Stimulated activated naive B cell treated with anti-CD40 and anti-IgM and Interleukin-4, amounts not matched to agents 10 μg/mL and 1 μg/mL and 100 μg/mL, for 72 hours (primary cell): ENCODE measurements at regions not wholly inside any gene's neighbourhood (a gene's known extent, or its start where the extent isn't known, plus 50 kb on each side); places are given as distances from the start of the nearest gene placed in this dataset.

Experiments
- ATAC-seq, 2 donors: fragments of 150-1000 bp; cut with Tn5 transposase; replicated peaks; 2 replicates each; pipeline ENCODE4 v1.10.0; 2021; ENCODE audit warnings: moderate library complexity in 1 of 2
- DNase-seq: peaks from one replicate; pipeline ENCODE4 v3.0.0; 2021
- H3K27ac Mint-ChIP-seq: one replicate; pipeline ENCODE4 v1.8.0; 2022; ENCODE audit warnings: mild to moderate bottlenecking, mixed read lengths
- H3K27me3 Mint-ChIP-seq, 2 donors: one replicate each; pipeline ENCODE4 v1.8.0; 2022; ENCODE audit warnings: mixed read lengths in 2 of 2
- H3K36me3 Mint-ChIP-seq, 2 donors: one replicate each; pipeline ENCODE4 v1.8.0; 2022; ENCODE audit warnings: mixed read lengths in 2 of 2, mild to moderate bottlenecking in 1 of 2
- H3K4me1 Mint-ChIP-seq, 2 donors: one replicate each; pipeline ENCODE4 v1.8.0; 2022; ENCODE audit warnings: mixed read lengths in 2 of 2, mild to moderate bottlenecking in 1 of 2
- H3K4me3 Mint-ChIP-seq, 2 donors: one replicate each; pipeline ENCODE4 v1.8.0; 2022; ENCODE audit warnings: mild to moderate bottlenecking in 2 of 2, mixed read lengths in 2 of 2, moderate library complexity in 1 of 2
- H3K9me3 Mint-ChIP-seq, 2 donors: one replicate each; pipeline ENCODE4 v1.8.0; 2022; ENCODE audit warnings: mixed read lengths in 2 of 2, mild to moderate bottlenecking in 1 of 2

DNA sequence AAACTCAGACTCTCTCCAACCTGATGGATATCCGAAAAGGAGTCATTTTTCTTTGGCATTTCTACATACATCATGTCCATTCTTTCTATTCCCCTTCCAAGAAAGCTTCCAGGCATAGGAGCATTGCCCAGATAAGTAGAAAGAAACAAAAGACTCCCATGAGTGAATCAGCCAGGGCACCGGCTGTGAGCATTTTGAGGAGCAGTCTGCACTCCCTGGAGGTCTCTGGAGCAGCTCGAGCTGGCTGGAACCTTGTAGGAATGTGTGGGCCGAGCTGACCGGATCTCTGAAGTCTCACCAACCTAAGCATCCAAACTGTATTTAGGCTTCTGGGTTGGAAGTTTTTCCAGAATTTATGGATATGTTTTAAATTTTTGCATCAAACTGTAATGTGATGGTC is 161.4 kb upstream of the TRPC7 start:
- no peak for DNase-seq
- no peaks in the 10 kb centered on the region for H3K36me3 Mint-ChIP-seq
- H3K9me3 Mint-ChIP-seq, result no peaks in the 10 kb centered on the region
- ATAC-seq, result no peak
- no peaks in the 10 kb centered on the region for H3K27me3 Mint-ChIP-seq
- no peak overlapping the region for H3K4me3 Mint-ChIP-seq
- no peaks in the 10 kb centered on the region for H3K4me1 Mint-ChIP-seq
- H3K27ac Mint-ChIP-seq, result no peak overlapping the region

DNA sequence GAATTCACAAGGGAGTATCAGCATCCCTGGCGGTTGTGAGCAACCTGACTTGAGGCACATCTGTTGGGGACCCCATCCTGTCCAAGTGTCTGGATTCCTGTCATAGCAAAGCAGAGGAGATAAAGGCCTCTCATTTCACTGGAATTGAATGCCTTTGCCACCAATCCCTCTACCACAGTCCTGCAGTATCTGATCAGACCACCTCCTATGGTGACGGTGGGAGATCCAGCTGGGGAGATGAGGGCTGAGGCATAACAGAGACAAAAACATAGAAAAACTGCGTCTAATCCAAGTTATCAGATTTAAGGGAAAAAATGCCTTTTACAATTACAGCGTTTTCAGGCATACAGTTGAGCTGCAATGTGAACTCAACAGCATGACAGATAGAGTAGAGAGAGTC is 160.7 kb upstream of the TRPC7 start:
- Mint-ChIP-seq H3K27me3 (no peaks in the 10 kb centered on the region), H3K9me3 (no peaks in the 10 kb centered on the region), H3K4me1 (no peaks in the 10 kb centered on the region), H3K27ac (no peak overlapping the region), H3K36me3 (no peaks in the 10 kb centered on the region), H3K4me3 (no peak overlapping the region)
- ATAC-seq, result no peak
- no peak for DNase-seq

DNA sequence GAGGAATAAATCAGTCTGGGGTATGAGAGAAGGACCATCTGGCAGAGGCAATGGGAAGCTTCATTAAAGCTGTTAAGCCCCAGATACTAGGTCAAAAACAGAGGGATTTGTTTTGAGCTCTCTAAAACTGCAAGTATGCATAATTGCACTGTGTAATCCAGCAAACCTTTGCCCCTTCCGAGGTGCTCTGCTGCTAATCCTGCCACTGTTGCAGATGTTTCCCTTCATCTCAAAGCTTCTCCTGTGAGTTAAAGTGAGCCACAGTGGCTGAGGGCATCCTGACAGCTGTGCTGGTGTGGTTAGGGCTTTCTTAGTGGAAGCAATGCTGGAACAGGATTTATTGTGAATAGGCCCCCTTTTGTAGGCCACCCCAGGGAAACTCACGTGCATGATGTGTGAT is 160.3 kb upstream of the TRPC7 start:
- DNase-seq, result no peak
- no peak overlapping the region for H3K4me3 Mint-ChIP-seq
- no peaks in the 10 kb centered on the region for H3K36me3 Mint-ChIP-seq
- H3K27me3 Mint-ChIP-seq, result no peaks in the 10 kb centered on the region
- no peak for ATAC-seq
- no peaks in the 10 kb centered on the region for H3K4me1 Mint-ChIP-seq
- no peaks in the 10 kb centered on the region for H3K9me3 Mint-ChIP-seq
- H3K27ac Mint-ChIP-seq, result no peak overlapping the region

DNA sequence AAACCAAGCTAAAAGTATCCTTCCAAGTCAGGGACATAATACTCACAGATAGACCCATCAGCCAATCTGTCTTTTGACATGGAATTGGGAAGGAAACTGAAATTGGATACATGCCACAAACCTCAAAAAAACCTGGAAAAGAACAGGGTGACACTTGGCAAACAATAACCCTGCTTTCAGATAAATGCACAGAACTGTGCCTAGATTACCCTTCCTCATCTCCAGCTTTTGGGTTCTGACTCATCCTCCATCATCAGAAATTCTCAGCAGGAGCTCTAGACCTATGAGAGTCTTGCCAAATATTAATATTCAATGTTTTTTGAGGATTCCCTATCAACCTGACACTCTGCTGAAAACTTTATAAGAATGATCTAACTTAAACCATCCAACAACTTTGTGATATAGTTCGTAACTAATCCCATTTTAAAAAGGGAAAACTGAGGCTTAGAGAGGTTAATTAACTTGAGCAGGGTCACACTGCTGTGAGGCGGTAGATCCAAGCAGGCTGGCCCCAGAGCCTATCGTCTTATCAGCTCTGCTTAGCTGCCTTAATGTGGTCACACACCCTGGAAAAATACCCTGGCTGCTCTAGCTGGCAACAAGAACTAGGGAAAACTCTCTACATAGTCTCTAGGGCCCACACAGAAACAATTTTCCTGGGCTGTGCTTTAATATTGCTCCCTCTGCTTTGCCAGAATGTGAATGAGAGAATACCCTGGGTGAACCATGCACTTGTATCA is 157.0 kb upstream of the TRPC7 start:
- H3K27me3 Mint-ChIP-seq, result no peaks in the 10 kb centered on the region
- no peaks in the 10 kb centered on the region for H3K4me1 Mint-ChIP-seq
- peaks cover 0 to 4% of the 10 kb centered on the region in 2 donors for H3K9me3 Mint-ChIP-seq
- DNase-seq, result no peak
- no peak for ATAC-seq
- H3K27ac Mint-ChIP-seq, result no peak overlapping the region
- no peak overlapping the region for H3K4me3 Mint-ChIP-seq
- no peaks in the 10 kb centered on the region for H3K36me3 Mint-ChIP-seq

DNA sequence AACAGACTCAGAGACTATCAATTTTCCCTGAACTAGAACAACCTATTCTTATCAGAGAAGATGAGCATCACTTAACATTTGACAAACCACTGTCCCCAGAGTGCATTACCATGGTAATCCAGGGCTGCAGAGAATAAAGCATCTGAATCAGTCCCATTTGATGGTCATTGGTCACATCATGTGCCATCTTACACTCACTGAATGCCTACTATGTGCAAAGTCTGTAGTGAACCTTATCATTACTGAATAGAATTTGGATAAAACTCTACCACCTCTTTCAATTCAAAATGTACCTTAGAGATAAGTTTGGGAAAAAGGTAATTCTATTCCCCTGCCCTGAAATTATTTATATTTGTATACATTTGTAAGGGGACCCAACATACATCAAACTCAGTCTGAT is 156.4 kb upstream of the TRPC7 start:
- no peak for ATAC-seq
- DNase-seq, result no peak
- H3K36me3 Mint-ChIP-seq, result no peaks in the 10 kb centered on the region
- H3K4me3 Mint-ChIP-seq, result no peak overlapping the region
- H3K27me3 Mint-ChIP-seq, result no peaks in the 10 kb centered on the region
- no peaks in the 10 kb centered on the region for H3K4me1 Mint-ChIP-seq
- peaks cover 0 to 5% of the 10 kb centered on the region in 2 donors for H3K9me3 Mint-ChIP-seq
- H3K27ac Mint-ChIP-seq, result no peak overlapping the region

DNA sequence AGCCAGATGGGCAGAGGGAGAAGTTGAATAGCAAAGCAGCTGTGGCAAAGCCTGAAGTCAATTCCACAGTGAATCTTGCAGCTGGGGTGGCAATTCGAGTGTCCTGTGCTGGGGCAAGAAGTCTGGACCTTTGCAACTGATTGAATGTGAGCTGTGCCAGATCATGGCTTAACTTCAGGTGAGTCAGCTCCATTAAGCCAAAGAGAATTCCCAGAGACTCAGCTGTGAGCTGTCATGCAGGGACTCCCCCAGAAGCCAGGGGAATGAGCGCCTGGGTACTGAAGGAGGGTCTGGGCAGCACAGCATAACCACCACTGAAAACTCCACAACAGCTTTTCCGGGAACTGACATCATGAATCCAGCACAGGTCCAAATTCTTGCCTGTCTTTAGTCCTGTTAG is 153.5 kb upstream of the TRPC7 start:
- DNase-seq (no peak), ATAC-seq (no peak)
- Mint-ChIP-seq H3K27ac (no peak overlapping the region), H3K4me3 (no peak overlapping the region), H3K9me3 (peaks cover 0 to 7% of the 10 kb centered on the region in 2 donors), H3K27me3 (no peaks in the 10 kb centered on the region), H3K4me1 (no peaks in the 10 kb centered on the region), H3K36me3 (no peaks in the 10 kb centered on the region)

DNA sequence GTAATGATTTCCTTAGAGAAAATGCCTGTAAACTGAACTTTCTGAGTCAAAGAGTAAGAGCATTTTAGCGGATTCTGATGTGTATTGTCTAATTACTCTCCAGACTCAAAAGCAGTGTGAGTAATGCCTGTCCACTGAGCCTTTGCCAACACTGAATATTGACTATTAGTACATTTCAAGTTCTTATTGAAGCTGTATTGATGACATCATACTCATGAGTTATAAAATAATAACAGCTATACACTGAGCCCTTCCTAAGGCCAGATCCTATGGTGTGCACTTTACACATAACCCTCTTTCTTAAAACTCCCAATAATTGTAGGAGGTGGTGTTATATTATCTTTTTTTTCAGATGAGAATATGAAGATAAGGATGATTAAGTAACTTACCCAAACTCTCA is 152.8 kb upstream of the TRPC7 start:
- DNase-seq (no peak), ATAC-seq (no peak)
- peaks cover 0 to 7% of the 10 kb centered on the region in 2 donors for H3K9me3 Mint-ChIP-seq
- H3K27ac Mint-ChIP-seq, result no peak overlapping the region
- no peaks in the 10 kb centered on the region for H3K4me1 Mint-ChIP-seq
- H3K27me3 Mint-ChIP-seq, result no peaks in the 10 kb centered on the region
- H3K4me3 Mint-ChIP-seq, result no peak overlapping the region
- H3K36me3 Mint-ChIP-seq, result no peaks in the 10 kb centered on the region

DNA sequence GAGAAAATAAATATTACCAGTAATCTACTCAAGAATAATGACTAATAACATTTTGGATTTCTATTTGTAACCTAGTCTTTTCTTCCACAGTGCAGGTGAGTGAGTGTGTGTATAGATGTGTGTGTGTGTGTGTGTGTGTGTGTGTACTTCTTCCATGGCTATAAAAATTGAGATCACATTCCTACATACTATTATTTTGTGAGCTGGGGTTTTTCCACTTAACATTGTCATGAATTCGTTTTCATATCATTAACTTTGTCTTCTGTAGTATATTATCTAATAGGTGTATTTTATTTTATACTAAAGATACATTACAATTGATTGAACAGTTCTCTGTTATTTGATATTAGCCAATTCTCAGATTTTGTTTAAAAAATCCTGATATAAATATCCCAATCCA is 152.4 kb upstream of the TRPC7 start:
- Mint-ChIP-seq H3K27me3 (no peaks in the 10 kb centered on the region), H3K9me3 (peaks cover 0 to 7% of the 10 kb centered on the region in 2 donors), H3K4me1 (no peaks in the 10 kb centered on the region), H3K36me3 (no peaks in the 10 kb centered on the region), H3K4me3 (no peak overlapping the region), H3K27ac (no peak overlapping the region)
- DNase-seq (no peak), ATAC-seq (no peak)

DNA sequence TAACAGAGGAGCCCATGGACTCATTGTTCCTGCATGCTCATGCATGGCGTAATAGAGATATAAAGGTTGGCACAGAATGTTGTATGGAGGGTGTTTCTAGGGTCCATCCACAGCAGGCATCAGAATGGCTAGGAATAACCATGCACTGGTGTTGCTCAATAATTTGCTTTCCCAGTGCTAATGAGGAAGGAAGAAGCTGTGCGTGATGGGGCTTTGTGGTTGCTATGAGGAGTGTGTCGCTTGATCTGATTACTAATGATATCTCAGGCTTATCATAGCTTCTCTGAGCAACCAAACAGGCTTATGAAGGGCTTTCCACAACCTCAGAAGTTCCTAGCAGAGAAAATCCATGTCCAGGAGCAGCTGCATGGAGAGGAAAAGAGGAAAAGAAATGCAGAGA is 151.3 kb upstream of the TRPC7 start:
- Mint-ChIP-seq H3K27me3 (no peaks in the 10 kb centered on the region), H3K36me3 (no peaks in the 10 kb centered on the region), H3K9me3 (peaks cover 0 to 7% of the 10 kb centered on the region in 2 donors), H3K4me1 (no peaks in the 10 kb centered on the region), H3K4me3 (no peak overlapping the region), H3K27ac (no peak overlapping the region)
- DNase-seq (no peak), ATAC-seq (no peak)

DNA sequence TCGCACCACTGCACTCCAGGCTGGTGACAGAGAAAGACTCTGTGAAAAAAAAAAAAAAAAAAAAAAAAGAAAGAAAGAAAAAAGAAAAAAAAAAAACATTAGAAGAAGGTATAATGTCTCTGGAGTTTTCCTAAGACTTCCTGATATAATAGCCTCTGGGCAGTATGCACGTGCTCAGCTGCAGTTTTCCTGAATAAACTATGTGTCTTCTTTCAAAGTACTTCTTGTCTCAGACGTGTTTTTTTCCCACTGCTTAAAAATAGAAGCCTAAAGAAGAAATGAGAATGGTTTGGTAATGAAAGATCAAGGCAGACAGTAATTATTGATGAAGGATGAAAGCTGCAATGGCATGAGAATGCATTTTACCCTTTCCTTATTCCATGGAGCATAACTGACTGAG is 148.1 kb upstream of the TRPC7 start:
- Mint-ChIP-seq H3K4me3 (no peak overlapping the region), H3K4me1 (no peaks in the 10 kb centered on the region), H3K27me3 (no peaks in the 10 kb centered on the region), H3K27ac (no peak overlapping the region), H3K36me3 (no peaks in the 10 kb centered on the region), H3K9me3 (peaks cover 0 to 3% of the 10 kb centered on the region in 2 donors)
- ATAC-seq (no peak), DNase-seq (no peak)

DNA sequence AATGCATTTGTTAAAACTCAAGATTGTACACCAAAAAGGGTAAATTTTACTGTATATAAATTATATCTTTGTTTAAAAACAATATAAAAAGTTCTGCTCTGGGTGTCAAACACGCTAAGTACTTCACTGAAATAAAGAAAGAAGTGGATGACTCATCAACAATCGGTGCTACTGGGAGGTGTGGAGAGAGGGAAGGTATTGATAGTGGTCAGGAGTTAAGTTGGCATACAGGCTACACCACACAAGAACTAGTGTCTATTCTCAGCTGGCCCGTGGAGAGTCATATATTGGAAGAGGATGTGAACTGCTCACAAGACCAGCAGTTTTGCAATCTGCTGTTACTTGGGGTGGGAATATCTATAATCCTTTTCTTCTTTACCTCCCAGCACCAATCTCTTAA is 145.7 kb upstream of the TRPC7 start:
- H3K27ac Mint-ChIP-seq, result no peak overlapping the region
- no peaks in the 10 kb centered on the region for H3K27me3 Mint-ChIP-seq
- no peak for DNase-seq
- no peaks in the 10 kb centered on the region for H3K36me3 Mint-ChIP-seq
- H3K4me1 Mint-ChIP-seq, result no peaks in the 10 kb centered on the region
- no peaks in the 10 kb centered on the region for H3K9me3 Mint-ChIP-seq
- no peak for ATAC-seq
- no peak overlapping the region for H3K4me3 Mint-ChIP-seq

DNA sequence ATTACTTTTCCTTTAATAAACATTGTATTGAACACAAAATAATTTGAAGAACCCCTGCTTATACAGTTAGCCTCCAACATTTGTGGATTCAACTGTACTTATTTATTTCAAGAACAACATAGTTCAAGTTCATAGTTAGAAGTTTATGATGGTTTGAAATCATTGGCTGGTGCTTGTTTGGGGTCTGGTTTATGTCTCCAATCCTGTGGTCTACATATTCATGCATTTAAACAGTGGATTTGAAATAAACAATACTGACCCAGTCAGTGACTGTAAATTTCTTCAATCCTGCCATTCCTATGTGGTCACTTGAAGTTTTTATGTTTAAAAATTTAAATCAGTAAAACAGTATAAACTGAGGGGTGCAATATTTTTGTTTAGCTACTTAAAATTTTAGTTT is 145.1 kb upstream of the TRPC7 start:
- Mint-ChIP-seq H3K4me1 (no peaks in the 10 kb centered on the region), H3K27ac (no peak overlapping the region), H3K36me3 (no peaks in the 10 kb centered on the region), H3K9me3 (no peaks in the 10 kb centered on the region), H3K4me3 (no peak overlapping the region), H3K27me3 (no peaks in the 10 kb centered on the region)
- ATAC-seq (no peak), DNase-seq (no peak)

DNA sequence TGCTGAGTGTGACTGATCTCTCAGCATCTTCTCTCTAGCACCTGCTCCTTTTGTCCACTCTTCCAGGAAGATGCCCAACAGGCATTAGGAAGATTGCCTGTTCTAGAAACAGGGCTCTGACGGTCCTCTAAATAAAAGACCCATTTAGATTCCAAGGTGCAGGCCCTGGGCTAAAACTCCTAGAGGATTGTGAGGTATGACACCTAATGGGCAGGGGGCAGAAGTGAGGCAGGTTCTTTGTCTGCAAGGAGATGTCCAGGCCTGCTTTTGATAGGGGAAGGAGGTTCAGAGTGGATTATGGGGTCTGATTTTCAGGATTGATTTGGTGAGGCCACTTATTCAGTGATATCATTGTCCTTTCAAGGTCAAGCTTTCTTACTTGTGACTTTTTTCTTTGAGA is 140.8 kb upstream of the TRPC7 start:
- Mint-ChIP-seq H3K4me3 (no peak overlapping the region), H3K27ac (no peak overlapping the region), H3K36me3 (no peaks in the 10 kb centered on the region), H3K4me1 (no peaks in the 10 kb centered on the region), H3K9me3 (peaks cover 1 to 2% of the 10 kb centered on the region in 2 donors), H3K27me3 (no peaks in the 10 kb centered on the region)
- ATAC-seq (no peak), DNase-seq (no peak)

DNA sequence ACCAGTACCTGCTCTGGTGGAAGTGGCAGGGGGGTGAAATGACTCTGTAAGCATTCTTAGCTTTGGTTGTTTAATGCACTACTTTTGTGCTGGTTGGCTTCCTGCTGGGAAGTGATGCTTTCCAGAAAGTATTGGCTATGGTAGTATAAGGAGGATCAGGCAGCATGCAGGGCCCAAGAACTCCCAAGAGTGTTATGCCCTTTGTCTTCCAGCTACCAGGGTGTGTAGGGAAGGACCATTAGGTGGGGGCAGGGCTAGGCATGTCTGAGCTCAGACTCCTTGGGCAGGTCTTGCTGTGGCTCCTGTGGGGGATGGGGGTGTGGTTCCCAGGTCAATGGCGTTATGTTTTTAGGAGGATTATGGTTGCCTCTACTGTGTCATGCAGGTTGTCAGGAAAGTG is 135.8 kb upstream of the TRPC7 start:
- no peak overlapping the region for H3K4me3 Mint-ChIP-seq
- no peak for ATAC-seq

DNA sequence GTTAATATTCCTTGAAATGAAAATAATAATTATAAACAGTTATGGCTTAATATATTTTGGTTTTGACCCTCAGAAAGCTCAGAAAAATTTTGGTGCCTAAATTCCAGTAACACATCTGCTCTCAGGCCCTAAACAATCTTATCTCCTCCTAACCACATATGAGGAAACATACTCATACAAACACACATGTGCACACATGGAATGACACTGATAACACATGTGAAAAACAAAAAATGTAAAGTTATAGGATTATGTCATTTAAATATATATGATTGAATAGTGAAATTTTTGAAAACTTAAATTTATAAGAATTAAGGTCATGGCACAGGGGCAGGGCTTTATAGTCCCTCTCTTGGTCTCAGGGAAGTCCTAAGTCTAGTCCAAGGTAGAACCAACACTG is 127.2 kb upstream of the TRPC7 start:
- H3K4me3 Mint-ChIP-seq, result no peak overlapping the region
- ATAC-seq (no peak), DNase-seq (no peak)
- no peaks in the 10 kb centered on the region for H3K36me3 Mint-ChIP-seq
- no peak overlapping the region for H3K27ac Mint-ChIP-seq
- H3K4me1 Mint-ChIP-seq, result no peaks in the 10 kb centered on the region
- peaks cover 5 to 10% of the 10 kb centered on the region in 2 donors for H3K9me3 Mint-ChIP-seq
- no peaks in the 10 kb centered on the region for H3K27me3 Mint-ChIP-seq

More for the DNA sequence above, 135.8 kb upstream of the TRPC7 start:
- no peak for DNase-seq
- Mint-ChIP-seq H3K36me3 (no peaks in the 10 kb centered on the region), H3K27me3 (no peaks in the 10 kb centered on the region), H3K9me3 (peaks cover 16 to 18% of the 10 kb centered on the region in 2 donors), H3K27ac (no peak overlapping the region), H3K4me1 (no peaks in the 10 kb centered on the region)

DNA sequence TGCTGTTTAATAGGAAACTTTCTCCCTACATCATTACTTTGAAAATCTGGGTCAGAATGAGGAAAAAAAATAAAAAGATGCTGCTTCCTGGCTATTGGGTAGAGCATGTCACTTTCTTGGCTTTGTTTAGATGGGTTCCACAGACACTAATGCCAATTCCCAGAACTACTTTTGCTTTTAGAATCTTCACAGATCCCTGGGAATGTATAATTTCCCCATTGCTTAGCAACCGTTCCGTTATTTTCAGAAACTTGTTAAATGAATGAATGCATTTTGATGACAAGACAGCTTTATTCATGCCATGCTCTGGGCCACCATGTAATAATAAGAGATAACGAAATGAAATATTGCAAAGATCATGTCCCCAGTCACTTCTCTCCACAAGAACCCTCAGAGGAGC is 126.5 kb upstream of the TRPC7 start:
- no peak overlapping the region for H3K27ac Mint-ChIP-seq
- H3K27me3 Mint-ChIP-seq, result no peaks in the 10 kb centered on the region
- no peak overlapping the region for H3K4me3 Mint-ChIP-seq
- no peak for DNase-seq
- peaks cover 5 to 10% of the 10 kb centered on the region in 2 donors for H3K9me3 Mint-ChIP-seq
- no peak for ATAC-seq
- H3K36me3 Mint-ChIP-seq, result no peaks in the 10 kb centered on the region
- no peaks in the 10 kb centered on the region for H3K4me1 Mint-ChIP-seq
